ENCODE measurements at regions not wholly inside any gene's neighbourhood (a gene's known extent, or its start where the extent isn't known, plus 50 kb on each side); places are given as distances from the start of the nearest gene placed in this dataset.

DNA sequence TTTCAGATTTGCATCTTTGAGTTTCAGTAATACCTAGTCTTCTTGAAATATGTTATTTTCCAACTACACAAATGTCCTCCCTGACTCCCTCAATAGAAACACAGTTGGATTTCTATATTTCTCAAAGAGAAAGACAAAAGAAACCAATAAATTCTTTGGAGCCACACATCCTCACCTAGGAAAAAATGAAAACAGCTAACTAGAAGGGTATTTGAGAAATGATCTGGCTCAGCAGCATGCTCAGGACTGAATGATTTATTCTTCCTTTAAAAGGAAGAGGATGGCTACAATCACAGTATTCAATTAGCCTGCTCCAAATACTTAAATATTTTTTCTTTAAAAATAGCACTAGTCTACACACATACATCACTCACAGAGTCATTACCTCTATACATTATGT lies 196.4 kb upstream of the TENT5A start:
- TF ChIP-seq, protein P1, sequence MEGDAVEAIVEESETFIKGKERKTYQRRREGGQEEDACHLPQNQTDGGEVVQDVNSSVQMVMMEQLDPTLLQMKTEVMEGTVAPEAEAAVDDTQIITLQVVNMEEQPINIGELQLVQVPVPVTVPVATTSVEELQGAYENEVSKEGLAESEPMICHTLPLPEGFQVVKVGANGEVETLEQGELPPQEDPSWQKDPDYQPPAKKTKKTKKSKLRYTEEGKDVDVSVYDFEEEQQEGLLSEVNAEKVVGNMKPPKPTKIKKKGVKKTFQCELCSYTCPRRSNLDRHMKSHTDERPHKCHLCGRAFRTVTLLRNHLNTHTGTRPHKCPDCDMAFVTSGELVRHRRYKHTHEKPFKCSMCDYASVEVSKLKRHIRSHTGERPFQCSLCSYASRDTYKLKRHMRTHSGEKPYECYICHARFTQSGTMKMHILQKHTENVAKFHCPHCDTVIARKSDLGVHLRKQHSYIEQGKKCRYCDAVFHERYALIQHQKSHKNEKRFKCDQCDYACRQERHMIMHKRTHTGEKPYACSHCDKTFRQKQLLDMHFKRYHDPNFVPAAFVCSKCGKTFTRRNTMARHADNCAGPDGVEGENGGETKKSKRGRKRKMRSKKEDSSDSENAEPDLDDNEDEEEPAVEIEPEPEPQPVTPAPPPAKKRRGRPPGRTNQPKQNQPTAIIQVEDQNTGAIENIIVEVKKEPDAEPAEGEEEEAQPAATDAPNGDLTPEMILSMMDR (IDR thresholded peaks at IDR 0.05) = no peak
- TF ChIP-seq POLR2A (IDR thresholded peaks at IDR 0.05) = no peak
- TF ChIP-seq POLR2AphosphoS5 (IDR thresholded peaks at IDR 0.05) = no peak
